ENCODE measurements at regions not wholly inside any gene's neighbourhood (a gene's known extent, or its start where the extent isn't known, plus 50 kb on each side); places are given as distances from the start of the nearest gene placed in this dataset.
A peak's percentile ranks its signal among the peaks of the same experiment; 100 is the strongest.

- Mint-ChIP-seq H3K27me3 (ENCODE audit: low read depth in 2 of 2) (peaks cover 0 to 8% of the 10 kb centered on the region in 2 donors), H3K9me3 (peaks cover 0 to 3% of the 10 kb centered on the region in 2 donors), H3K27ac (no peak overlapping the region), H3K36me3 (no peaks in the 10 kb centered on the region), H3K4me3 (no peak overlapping the region), H3K4me1 (no peaks in the 10 kb centered on the region)
- TF ChIP-seq CTCF (IDR thresholded peaks at IDR 0.05) = no peak
- no peaks in the 10 kb centered on the region for H3K9me3 ChIP-seq (ENCODE audit: control insufficient read depth, insufficient read depth, low read length)
- H3K36me3 ChIP-seq (ENCODE audit: control insufficient read depth, insufficient read depth, low read length) = no peaks in the 10 kb centered on the region
- no peak overlapping the region for H3K27ac ChIP-seq (ENCODE audit: low read length)
- ATAC-seq (no peak), DNase-seq (no peak)
- intact Hi-C loops (cut with micrococcal nuclease) = no loop called here
- no CpG with 5 or more reads among the region's 1 CpG for WGBS (ENCODE audit: insufficient coverage)
- H3K4me3 ChIP-seq (ENCODE audit: low read length) = no peak overlapping the region
- no peaks in the 10 kb centered on the region for H3K27me3 ChIP-seq (ENCODE audit: control insufficient read depth, insufficient read depth, low read length)
- H3K4me1 ChIP-seq (ENCODE audit: control insufficient read depth, insufficient read depth, low read length) = no peaks in the 10 kb centered on the region
These were observed 126.6 kb upstream of the CWC22 start for GRCh38 chr2:180133736-180134135.

- no peaks in the 10 kb centered on the region for H3K9me3 Mint-ChIP-seq
- H3K36me3 Mint-ChIP-seq = no peaks in the 10 kb centered on the region
- Histone ChIP-seq H3K4me3 (ENCODE audit: low read length) (no peak overlapping the region), H3K9me3 (ENCODE audit: control insufficient read depth, insufficient read depth, low read length) (no peaks in the 10 kb centered on the region), H3K36me3 (ENCODE audit: control insufficient read depth, insufficient read depth, low read length) (no peaks in the 10 kb centered on the region), H3K27me3 (ENCODE audit: control insufficient read depth, insufficient read depth, low read length) (no peaks in the 10 kb centered on the region), H3K4me1 (ENCODE audit: control insufficient read depth, insufficient read depth, low read length) (no peaks in the 10 kb centered on the region), H3K27ac (ENCODE audit: low read length) (no peak overlapping the region)
- no peak overlapping the region for H3K4me3 Mint-ChIP-seq
- no peak for ATAC-seq
- intact Hi-C loops (cut with micrococcal nuclease) = no loop called here
- no peak overlapping the region for H3K27ac Mint-ChIP-seq
- TF ChIP-seq CTCF (IDR thresholded peaks at IDR 0.05) = no peak
- H3K4me1 Mint-ChIP-seq = peaks cover 0 to 5% of the 10 kb centered on the region in 2 donors
- no peak for DNase-seq
- peaks cover 0 to 20% of the 10 kb centered on the region in 2 donors for H3K27me3 Mint-ChIP-seq (ENCODE audit: low read depth in 2 of 2)
These were observed 123.3 kb upstream of the CWC22 start for GRCh38 chr2:180130403-180130802.

- no peak overlapping the region for H3K4me3 ChIP-seq (ENCODE audit: low read length)
- intact Hi-C loops (cut with micrococcal nuclease) = no loop called here
- H3K27ac ChIP-seq (ENCODE audit: low read length) = no peak overlapping the region
- H3K4me3 Mint-ChIP-seq = no peak overlapping the region
- no peaks in the 10 kb centered on the region for H3K36me3 Mint-ChIP-seq
- H3K27me3 Mint-ChIP-seq (ENCODE audit: low read depth in 2 of 2) = peaks cover 0 to 20% of the 10 kb centered on the region in 2 donors
- H3K4me1 ChIP-seq (ENCODE audit: control insufficient read depth, insufficient read depth, low read length) = no peaks in the 10 kb centered on the region
- H3K9me3 Mint-ChIP-seq = no peaks in the 10 kb centered on the region
- H3K4me1 Mint-ChIP-seq = peaks cover 0 to 5% of the 10 kb centered on the region in 2 donors
- no peak for TF ChIP-seq CTCF (IDR thresholded peaks at IDR 0.05)
- no peaks in the 10 kb centered on the region for H3K9me3 ChIP-seq (ENCODE audit: control insufficient read depth, insufficient read depth, low read length)
- H3K36me3 ChIP-seq (ENCODE audit: control insufficient read depth, insufficient read depth, low read length) = no peaks in the 10 kb centered on the region
- H3K27ac Mint-ChIP-seq = no peak overlapping the region
- H3K27me3 ChIP-seq (ENCODE audit: control insufficient read depth, insufficient read depth, low read length) = no peaks in the 10 kb centered on the region
- no peak for DNase-seq
- ATAC-seq = no peak
- WGBS (ENCODE audit: insufficient coverage) = 96% methylated on average over 2 of the region's 2 CpGs
These were observed 121.8 kb upstream of the CWC22 start for GRCh38 chr2:180128861-180129260.

GRCh38 chr2:180125245-180125962, 118.3 kb upstream of the CWC22 start:
- Histone ChIP-seq H3K27me3 (ENCODE audit: control insufficient read depth, insufficient read depth, low read length) (no peaks in the 10 kb centered on the region), H3K4me3 (ENCODE audit: low read length) (no peak overlapping the region), H3K27ac (ENCODE audit: low read length) (no peak overlapping the region), H3K4me1 (ENCODE audit: control insufficient read depth, insufficient read depth, low read length) (no peaks in the 10 kb centered on the region), H3K36me3 (ENCODE audit: control insufficient read depth, insufficient read depth, low read length) (no peaks in the 10 kb centered on the region), H3K9me3 (ENCODE audit: control insufficient read depth, insufficient read depth, low read length) (no peaks in the 10 kb centered on the region)
- Mint-ChIP-seq H3K4me3 (no peak overlapping the region), H3K9me3 (no peaks in the 10 kb centered on the region), H3K27me3 (ENCODE audit: low read depth in 2 of 2) (peaks cover 0 to 20% of the 10 kb centered on the region in 2 donors), H3K36me3 (no peaks in the 10 kb centered on the region), H3K27ac (no peak overlapping the region), H3K4me1 (peaks cover 0 to 5% of the 10 kb centered on the region in 2 donors)
- DNase-seq (peak in 1 of 2 donors; percentile 67), ATAC-seq (peak; percentile 63 to 83 (median 79))
- 37% methylated on average over 13 of the region's 13 CpGs for WGBS (ENCODE audit: insufficient coverage)
- intact Hi-C loops (cut with micrococcal nuclease) = loop anchor here (1.0 kb wide), 1 partner anchor 933 kb away; no protein-coding TSS in a partner anchor
- peak; percentile 27 for TF ChIP-seq CTCF (IDR thresholded peaks at IDR 0.05)

Measured in natural killer cell (primary cell).